GM21723 (cell line): ENCODE measurements at regions not wholly inside any gene's neighbourhood (a gene's known extent, or its start where the extent isn't known, plus 50 kb on each side); places are given as distances from the start of the nearest gene placed in this dataset.

Experiments used
- ATAC-seq: cut with Tn5 transposase; IDR thresholded peaks from one replicate; pipeline ENCODE4 v1.9.1; 2021; ENCODE audit warnings: mild to moderate bottlenecking, moderate library complexity; ENCODE audit not compliant: unreplicated experiment

DNA sequence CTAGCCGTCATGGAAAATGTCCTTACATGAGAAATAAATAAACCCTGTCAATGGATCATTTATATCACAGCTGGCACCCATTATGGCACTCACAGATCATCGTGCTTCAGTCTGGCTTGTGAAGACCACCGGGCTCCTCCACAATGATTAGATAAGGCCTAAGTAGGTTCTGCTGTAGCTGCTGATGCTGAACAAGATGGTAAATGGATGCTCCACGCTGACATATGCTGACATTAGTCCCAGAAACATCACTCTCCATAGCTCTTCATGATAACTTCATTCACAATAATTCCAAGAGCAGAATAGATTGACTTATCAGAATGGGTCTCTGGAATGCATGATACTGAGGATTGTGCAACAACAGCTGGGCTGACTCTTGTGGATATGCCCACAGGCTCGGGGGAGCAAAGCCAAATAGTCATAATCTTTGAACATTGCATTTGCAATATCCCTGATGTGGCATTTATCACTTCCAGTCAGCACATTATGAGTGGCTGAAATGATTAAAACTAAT, 63.8 kb upstream of the RXFP2 start:
- no peak for ATAC-seq

DNA sequence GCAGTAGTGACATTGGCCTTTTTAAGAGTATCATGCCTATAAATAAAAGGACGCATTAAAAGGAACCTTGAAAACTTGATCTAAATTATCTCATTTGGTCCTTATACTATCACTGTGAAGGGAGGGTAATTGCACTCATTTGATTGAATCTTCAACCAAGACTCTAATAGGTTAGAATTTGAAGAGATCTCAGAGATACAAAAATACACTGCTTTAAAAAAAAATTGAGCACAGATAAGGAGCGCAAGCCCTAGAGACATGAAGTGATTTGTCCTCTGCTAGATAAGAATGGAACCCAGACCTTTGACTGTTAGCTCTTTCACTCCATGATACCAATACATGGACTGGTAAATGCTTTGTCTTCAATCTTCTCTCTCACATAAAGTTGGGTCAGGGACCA, 58.2 kb upstream of the RXFP2 start:
- no peak for ATAC-seq

DNA sequence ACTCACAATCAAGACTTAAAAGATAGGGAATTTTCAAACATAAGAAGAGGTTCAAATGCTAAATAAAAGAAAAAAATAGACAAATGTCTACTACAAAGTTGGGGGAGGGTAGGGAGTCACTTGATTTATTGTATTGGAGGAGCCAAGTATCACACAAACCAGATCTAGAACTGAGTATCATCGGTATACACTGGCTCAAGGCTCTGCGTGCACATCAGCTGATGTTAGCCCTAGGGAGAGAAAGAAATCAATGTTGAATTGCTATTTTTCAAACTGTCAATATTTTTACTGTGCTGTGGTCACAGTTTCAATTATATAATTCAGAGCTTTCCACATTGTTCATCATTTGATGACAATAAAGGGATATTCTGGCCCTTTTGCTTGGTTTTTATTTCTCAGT, 54.9 kb upstream of the RXFP2 start:
- ATAC-seq: no peak

DNA sequence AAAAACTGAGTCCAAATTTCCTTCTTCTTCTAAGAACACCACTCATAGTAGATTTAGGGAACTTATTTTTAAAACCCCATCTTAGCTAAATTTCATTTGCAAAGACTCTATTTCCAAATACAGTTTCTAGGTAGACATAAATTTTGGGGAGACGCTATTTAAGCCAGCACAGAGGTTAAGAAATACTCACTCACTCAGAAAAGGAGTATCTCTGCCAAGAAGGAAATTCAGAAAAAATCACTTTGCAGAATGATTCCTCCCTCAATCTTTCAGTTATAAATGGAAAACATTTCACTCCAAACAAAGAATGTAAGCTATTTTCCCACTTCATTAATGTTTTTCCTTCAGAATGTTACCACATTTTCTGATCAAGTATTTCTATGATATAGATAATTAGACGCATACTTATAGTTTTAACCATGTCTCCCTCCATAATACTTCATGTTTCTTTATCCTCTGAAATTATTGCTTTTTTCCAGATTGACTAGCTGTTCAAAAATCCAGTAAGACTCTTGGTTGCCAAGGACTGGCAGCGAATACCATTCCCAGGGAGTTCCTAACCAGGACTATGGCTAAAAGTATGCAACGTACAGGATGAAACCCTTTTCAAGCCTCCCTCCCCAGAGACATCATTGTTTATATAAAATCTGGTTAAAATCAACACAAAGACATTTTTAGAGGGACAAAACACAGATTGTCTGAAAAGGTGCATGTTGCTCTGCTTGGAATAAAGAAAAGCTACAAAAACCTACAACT, 52.5 kb upstream of the RXFP2 start:
- ATAC-seq: no peak
